UCSD-AML1 (cell line): ENCODE measurements at regions not wholly inside any gene's neighbourhood (a gene's known extent, or its start where the extent isn't known, plus 50 kb on each side); places are given as distances from the start of the nearest gene placed in this dataset.
"Not testable (repeated sequence)": the region's sequence is repeated elsewhere in the genome, so short reads cannot be mapped to it uniquely, and the experiment has no call there.

Experiments
- DNase-seq: peaks from one replicate; lab custom pipeline; 2025; ENCODE audit not compliant: unreplicated experiment; lab: John Stamatoyannopoulos, UW

GRCh38 chr18:34942276-34942675, 98.9 kb upstream of the MAPRE2 start:
- DNase-seq = no peak

- DNase-seq = no peak
Observed at GRCh38 chr18:34942975-34943374, 98.2 kb upstream of the MAPRE2 start.

DNA sequence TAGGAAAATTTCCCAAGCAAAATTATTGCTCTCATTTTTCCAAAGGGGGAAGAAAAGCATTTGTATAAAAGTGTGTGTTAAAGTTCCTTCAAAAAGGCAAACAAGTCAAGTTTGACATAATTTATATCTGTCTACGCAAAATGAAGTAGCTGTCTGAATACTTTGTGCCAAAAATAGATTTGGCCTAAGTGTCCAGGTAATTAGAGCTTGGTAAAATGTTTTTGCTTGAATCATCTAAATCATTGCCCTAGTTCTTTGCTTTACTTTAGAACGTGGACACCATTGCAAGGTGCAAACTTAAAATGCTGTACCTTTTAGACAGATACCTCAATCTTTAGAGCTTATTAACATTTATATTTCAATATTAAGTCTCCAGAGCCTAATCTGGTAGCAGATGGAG, 97.6 kb upstream of the MAPRE2 start:
- DNase-seq = no peak

- DNase-seq = no peak
Observed at GRCh38 chr18:34947711-34948125, 93.5 kb upstream of the MAPRE2 start.

- DNase-seq = no peak
Observed at GRCh38 chr18:34951625-34952379, 89.4 kb upstream of the MAPRE2 start.

- no peak for DNase-seq
Observed at GRCh38 chr18:34953212-34953611, 88.0 kb upstream of the MAPRE2 start.

GRCh38 chr18:34955494-34955893, 85.7 kb upstream of the MAPRE2 start:
- DNase-seq = not testable (repeated sequence)

GRCh38 chr18:34956663-34957062, 84.5 kb upstream of the MAPRE2 start:
- no peak for DNase-seq

- DNase-seq = no peak
Observed at GRCh38 chr18:34957119-34957863, 83.9 kb upstream of the MAPRE2 start.

DNA sequence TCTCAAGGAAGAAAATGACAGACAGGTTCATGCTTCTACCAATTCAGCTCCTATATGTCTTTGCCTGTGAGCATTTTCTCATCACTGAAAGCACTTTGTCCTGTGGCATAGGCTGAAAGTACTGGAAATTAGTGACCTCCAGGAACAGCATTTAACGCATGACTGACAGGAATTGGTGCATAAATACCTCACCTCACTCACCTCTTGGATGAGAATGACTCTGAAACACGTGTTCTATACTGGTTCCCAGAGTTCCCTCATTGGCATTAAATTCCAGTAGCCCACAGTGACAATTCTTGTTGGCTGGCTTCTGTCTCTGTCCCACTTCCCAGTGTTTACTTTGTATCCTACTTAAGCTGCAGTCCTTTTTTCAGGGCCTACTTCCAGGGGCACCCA, 83.4 kb upstream of the MAPRE2 start:
- no peak for DNase-seq

- no peak for DNase-seq
Observed at GRCh38 chr18:34959211-34959829, 81.9 kb upstream of the MAPRE2 start.

GRCh38 chr18:34959989-34960388, 81.2 kb upstream of the MAPRE2 start:
- no peak for DNase-seq

- no peak for DNase-seq
Observed at GRCh38 chr18:34965108-34965507, 76.1 kb upstream of the MAPRE2 start.

DNA sequence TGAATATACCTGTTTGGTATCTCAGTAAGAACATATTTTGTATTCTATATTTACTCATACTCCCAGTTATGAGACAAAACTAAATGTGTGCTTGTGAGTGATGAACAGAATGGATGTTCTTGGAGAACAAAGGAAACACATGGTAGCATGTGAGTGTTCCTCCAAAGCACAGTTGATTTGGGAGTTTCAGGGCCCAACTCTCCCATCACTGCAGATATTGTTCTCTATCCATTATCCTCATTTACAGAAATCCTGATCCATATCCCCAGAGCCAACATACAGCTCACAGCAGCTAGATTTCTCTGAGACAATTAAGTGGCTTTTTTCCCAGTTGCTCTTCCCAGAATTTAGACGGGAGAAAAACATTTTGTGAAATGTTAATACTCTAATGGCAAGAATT, 75.6 kb upstream of the MAPRE2 start:
- no peak for DNase-seq

DNA sequence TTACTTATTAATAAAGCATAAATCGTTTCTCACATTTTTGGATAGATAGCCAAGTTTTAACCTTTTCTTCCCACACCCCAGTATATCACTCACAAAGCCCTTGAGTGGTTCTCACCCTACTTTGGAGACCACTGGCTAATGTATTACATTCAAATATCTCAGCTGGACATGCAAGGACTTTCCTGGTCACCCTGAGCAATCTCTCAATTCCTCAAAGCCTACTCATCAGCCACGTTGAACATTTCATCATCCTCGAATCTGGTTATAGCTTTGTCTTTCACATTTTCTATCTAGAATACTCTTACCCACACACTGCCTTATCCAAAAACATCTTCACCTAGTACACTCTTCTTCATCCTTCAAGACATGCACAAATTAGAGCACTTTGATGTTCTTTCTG, 71.1 kb upstream of the MAPRE2 start:
- DNase-seq = no peak

GRCh38 chr18:34971313-34971712, 69.9 kb upstream of the MAPRE2 start:
- DNase-seq = no peak

DNA sequence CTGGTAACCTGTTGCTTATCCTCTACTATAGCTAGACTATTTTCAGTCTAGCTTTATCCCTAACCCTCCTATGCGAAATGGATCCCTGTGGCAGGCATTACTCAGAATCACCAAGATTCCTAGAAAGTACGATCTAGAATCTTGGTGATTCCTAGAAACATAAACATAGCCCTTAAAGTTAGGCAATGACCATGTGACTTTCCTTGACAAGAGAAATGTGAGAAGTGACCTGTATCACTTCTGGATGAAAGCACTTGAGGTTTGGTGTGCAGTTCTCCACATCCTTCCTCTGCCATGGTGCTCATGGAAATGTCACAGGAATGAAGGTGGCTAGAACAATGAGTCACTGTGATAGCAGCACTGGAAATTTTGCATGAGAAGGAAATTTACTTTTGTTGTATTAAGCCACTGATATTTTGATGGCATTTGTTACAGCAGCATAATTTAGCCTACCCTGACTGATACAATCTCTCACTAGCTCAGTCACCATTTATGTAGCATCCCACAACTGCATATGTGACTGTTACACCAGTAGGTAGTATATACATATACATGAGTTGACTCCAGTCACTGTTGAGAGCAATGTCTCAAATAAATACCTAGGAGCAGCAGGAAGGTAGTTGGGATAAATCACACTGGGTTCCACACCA, 68.3 kb upstream of the MAPRE2 start:
- DNase-seq = no peak

DNA sequence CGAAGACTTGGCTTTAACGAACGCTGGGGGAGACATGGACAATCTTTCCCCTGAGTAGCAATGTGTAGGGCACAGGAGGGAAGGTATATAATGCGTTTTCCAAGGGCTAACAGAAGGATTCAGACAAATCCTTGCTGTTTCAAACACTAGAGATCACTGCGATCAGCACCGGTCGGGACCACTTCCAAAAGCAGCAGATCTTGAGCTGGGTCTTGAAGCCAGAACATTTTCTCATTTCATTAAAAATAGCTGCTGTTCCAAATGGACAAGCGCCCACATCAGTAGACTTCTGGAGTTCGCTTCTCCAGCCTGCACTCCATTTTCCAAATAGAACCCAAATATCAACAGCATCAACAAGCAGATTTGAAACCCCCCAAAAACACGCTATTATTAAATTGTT, 65.1 kb upstream of the MAPRE2 start:
- DNase-seq = no peak

DNA sequence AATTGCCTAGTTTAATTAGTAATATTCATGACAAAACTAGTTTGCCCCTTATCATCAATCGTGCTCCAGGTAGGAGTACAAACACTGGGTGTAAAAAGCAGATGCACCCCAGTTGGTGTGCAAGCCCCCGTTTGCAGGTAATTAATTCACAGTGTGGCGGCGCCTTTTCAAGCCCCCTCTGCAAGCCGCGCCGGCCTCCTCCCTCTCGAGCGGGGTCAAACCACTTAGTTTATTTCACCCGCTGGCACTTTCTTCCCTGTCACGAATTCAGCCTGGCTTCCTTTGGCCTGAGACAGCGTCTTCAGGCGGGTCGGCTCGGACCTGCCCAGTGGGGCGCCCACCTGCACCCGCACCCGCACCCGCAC, 64.7 kb upstream of the MAPRE2 start:
- DNase-seq = no peak

- DNase-seq = no peak
Observed at GRCh38 chr18:34976899-34977837, 64.0 kb upstream of the MAPRE2 start.
